ENCODE measurements at regions not wholly inside any gene's neighbourhood (a gene's known extent, or its start where the extent isn't known, plus 50 kb on each side); places are given as distances from the start of the nearest gene placed in this dataset.

DNA sequence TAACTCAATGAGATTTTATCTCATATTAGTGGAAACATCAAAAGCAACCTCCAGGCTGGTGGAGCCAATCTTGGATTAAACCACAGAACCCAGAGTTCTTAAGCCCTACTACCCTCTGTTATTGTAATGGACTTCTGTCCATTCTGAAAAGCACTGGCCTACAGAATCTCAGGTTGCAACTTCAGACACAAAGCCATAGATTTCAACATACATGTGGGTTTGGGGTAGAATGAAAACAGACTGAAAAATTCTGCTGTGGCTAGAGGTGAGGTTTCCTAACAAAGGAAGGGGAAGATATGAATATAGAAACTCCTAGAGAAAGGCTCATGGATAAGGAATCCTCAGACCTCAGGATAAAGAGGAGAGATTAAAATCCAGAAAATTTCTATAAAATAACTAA lies 569.8 kb upstream of the RIOK2 start:
- no peaks in the 10 kb centered on the region for H3K4me1 ChIP-seq (ENCODE audit: control insufficient read depth in 2 of 2, insufficient read depth in 2 of 2, low read length in 2 of 2)
- H3K4me3 ChIP-seq (ENCODE audit: low read length in 2 of 2): no peak overlapping the region
- no peaks in the 10 kb centered on the region for H3K27me3 ChIP-seq (ENCODE audit: control insufficient read depth in 2 of 2, insufficient read depth in 1 of 2, low read length in 1 of 2)
- no peak for DNase-seq (ENCODE audit: low read depth in 6 of 9, low spot score in 9 of 9)
- no peaks in the 10 kb centered on the region for H3K36me3 ChIP-seq (ENCODE audit: control insufficient read depth in 2 of 2, insufficient read depth in 2 of 2, low read length in 1 of 2)
- no peaks in the 10 kb centered on the region for H3K9me3 ChIP-seq (ENCODE audit: control insufficient read depth in 2 of 2, insufficient read depth in 1 of 2, low read length in 1 of 2)
- no peak overlapping the region for H3K27ac ChIP-seq (ENCODE audit: low read depth in 1 of 2, low read length in 1 of 2)

DNA sequence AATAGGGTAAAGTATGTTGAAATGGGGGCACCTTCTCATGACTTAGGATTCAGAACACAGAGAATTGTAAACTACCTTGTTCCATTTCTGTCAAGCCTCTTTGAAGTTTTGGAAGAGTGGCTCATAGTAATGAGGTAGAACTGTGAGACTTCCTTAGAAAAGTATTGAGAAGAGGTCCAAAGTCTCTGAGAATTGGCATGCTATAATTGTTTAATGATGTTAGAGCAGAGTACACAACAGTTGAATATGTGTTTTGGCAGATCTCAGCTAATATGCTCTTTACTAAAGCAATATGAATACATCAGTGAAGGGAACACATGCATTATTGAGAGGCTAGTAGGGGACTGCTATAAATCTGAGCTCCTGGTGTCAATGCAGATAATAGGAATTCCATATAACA lies 579.4 kb upstream of the RIOK2 start:
- no peaks in the 10 kb centered on the region for H3K9me3 ChIP-seq (ENCODE audit: control insufficient read depth in 2 of 2, insufficient read depth in 1 of 2, low read length in 1 of 2)
- no peak for DNase-seq (ENCODE audit: low read depth in 6 of 9, low spot score in 9 of 9)
- H3K4me3 ChIP-seq (ENCODE audit: low read length in 2 of 2): no peak overlapping the region
- H3K27ac ChIP-seq (ENCODE audit: low read depth in 1 of 2, low read length in 1 of 2): no peak overlapping the region
- H3K27me3 ChIP-seq (ENCODE audit: control insufficient read depth in 2 of 2, insufficient read depth in 1 of 2, low read length in 1 of 2): no peaks in the 10 kb centered on the region
- H3K36me3 ChIP-seq (ENCODE audit: control insufficient read depth in 2 of 2, insufficient read depth in 2 of 2, low read length in 1 of 2): no peaks in the 10 kb centered on the region
- H3K4me1 ChIP-seq (ENCODE audit: control insufficient read depth in 2 of 2, insufficient read depth in 2 of 2, low read length in 2 of 2): no peaks in the 10 kb centered on the region

DNA sequence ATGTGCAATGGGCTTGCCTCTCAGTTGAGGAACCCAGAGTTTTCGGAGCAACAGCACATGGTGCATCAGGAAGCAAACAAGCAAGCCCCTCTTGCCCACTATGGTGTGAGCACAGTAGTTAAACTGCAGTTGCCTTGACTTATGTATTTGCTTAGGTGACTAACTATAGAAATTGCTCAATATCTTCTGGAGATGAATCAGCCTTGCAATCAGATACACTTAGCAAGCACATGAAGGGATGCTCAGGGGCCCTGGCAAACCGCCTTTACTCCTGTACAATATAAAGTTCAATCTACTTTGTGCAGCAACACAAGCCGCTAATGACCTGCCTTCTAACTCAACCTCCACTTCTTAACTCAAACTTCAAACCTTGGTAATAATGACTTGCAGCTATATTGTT lies 581.7 kb upstream of the RIOK2 start:
- 94% methylated on average over 3 of the region's 3 CpGs for WGBS
- Histone ChIP-seq H3K9me3 (ENCODE audit: control insufficient read depth in 2 of 2, insufficient read depth in 1 of 2, low read length in 1 of 2) (no peaks in the 10 kb centered on the region), H3K4me3 (ENCODE audit: low read length in 2 of 2) (no peak overlapping the region), H3K27me3 (ENCODE audit: control insufficient read depth in 2 of 2, insufficient read depth in 1 of 2, low read length in 1 of 2) (no peaks in the 10 kb centered on the region), H3K4me1 (ENCODE audit: control insufficient read depth in 2 of 2, insufficient read depth in 2 of 2, low read length in 2 of 2) (no peaks in the 10 kb centered on the region), H3K27ac (ENCODE audit: low read depth in 1 of 2, low read length in 1 of 2) (no peak overlapping the region), H3K36me3 (ENCODE audit: control insufficient read depth in 2 of 2, insufficient read depth in 2 of 2, low read length in 1 of 2) (no peaks in the 10 kb centered on the region)
- DNase-seq (ENCODE audit: low read depth in 6 of 9, low spot score in 9 of 9): no peak

DNA sequence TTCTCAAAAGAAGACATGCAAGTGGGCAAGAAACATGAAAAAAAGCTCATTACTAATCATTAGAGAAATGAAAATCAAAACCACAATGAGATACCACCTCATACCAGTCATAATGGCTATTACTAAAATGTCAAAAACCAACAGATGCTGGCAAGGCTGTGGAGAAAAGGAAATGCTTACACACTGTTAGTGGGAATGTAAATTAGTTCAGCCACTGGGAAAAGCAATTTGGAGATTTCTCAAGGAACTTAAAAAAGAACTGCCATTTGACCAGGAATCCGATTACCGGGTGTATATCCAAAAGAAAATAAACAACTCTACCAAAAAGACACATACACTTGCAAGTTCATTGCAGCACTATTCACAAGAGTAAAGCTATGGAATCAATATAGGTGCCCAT lies 595.4 kb upstream of the RIOK2 start:
- Histone ChIP-seq H3K4me3 (ENCODE audit: low read length in 2 of 2) (no peak overlapping the region), H3K4me1 (ENCODE audit: control insufficient read depth in 2 of 2, insufficient read depth in 2 of 2, low read length in 2 of 2) (no peaks in the 10 kb centered on the region)

DNA sequence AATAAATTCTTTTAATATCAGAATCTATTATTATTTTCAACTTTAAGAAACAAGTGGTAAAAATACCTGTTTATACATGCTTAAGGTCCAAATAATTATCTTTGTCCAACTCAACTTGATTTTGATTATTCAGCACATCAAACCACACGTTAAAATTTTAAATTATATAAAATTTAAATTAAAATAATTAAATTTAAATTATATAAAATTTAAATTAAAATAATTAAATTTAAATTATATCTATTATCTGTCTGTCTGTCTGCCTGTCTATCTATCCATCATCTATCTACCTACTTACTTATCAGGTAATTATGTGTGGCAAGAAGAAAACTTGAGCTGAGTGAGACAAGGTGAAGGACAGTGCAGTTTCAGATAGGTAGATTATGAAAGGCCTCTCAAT lies 605.3 kb upstream of the RIOK2 start:
- no peaks in the 10 kb centered on the region for H3K36me3 ChIP-seq (ENCODE audit: control insufficient read depth in 2 of 2, insufficient read depth in 2 of 2, low read length in 1 of 2)
- no peak overlapping the region for H3K27ac ChIP-seq (ENCODE audit: low read depth in 1 of 2, low read length in 1 of 2)
- H3K4me3 ChIP-seq (ENCODE audit: low read length in 2 of 2): no peak overlapping the region
- no peaks in the 10 kb centered on the region for H3K4me1 ChIP-seq (ENCODE audit: control insufficient read depth in 2 of 2, insufficient read depth in 2 of 2, low read length in 2 of 2)
- no peak for DNase-seq (ENCODE audit: low read depth in 6 of 9, low spot score in 9 of 9)
- WGBS: 84% methylated on average over 1 of the region's 1 CpG
- H3K9me3 ChIP-seq (ENCODE audit: control insufficient read depth in 2 of 2, insufficient read depth in 1 of 2, low read length in 1 of 2): no peaks in the 10 kb centered on the region
- no peaks in the 10 kb centered on the region for H3K27me3 ChIP-seq (ENCODE audit: control insufficient read depth in 2 of 2, insufficient read depth in 1 of 2, low read length in 1 of 2)

More for the DNA sequence above, 595.4 kb upstream of the RIOK2 start:
- WGBS: 97% methylated on average over 2 of the region's 2 CpGs
- DNase-seq (ENCODE audit: low read depth in 6 of 9, low spot score in 9 of 9): no peak
- H3K27me3 ChIP-seq (ENCODE audit: control insufficient read depth in 2 of 2, insufficient read depth in 1 of 2, low read length in 1 of 2): no peaks in the 10 kb centered on the region
- no peaks in the 10 kb centered on the region for H3K9me3 ChIP-seq (ENCODE audit: control insufficient read depth in 2 of 2, insufficient read depth in 1 of 2, low read length in 1 of 2)
- no peaks in the 10 kb centered on the region for H3K36me3 ChIP-seq (ENCODE audit: control insufficient read depth in 2 of 2, insufficient read depth in 2 of 2, low read length in 1 of 2)
- no peak overlapping the region for H3K27ac ChIP-seq (ENCODE audit: low read depth in 1 of 2, low read length in 1 of 2)

GRCh38 chr5:97797994-97798451 lies 615.0 kb upstream of the RIOK2 start:
- Histone ChIP-seq H3K27ac (ENCODE audit: low read depth in 1 of 2, low read length in 1 of 2) (no peak overlapping the region), H3K27me3 (ENCODE audit: control insufficient read depth in 2 of 2, insufficient read depth in 1 of 2, low read length in 1 of 2) (no peaks in the 10 kb centered on the region), H3K36me3 (ENCODE audit: control insufficient read depth in 2 of 2, insufficient read depth in 2 of 2, low read length in 1 of 2) (no peaks in the 10 kb centered on the region), H3K4me1 (ENCODE audit: control insufficient read depth in 2 of 2, insufficient read depth in 2 of 2, low read length in 2 of 2) (no peaks in the 10 kb centered on the region), H3K4me3 (ENCODE audit: low read length in 2 of 2) (no peak overlapping the region), H3K9me3 (ENCODE audit: control insufficient read depth in 2 of 2, insufficient read depth in 1 of 2, low read length in 1 of 2) (peaks cover 0 to 9% of the 10 kb centered on the region in 2 donors)
- no peak for DNase-seq (ENCODE audit: low read depth in 6 of 9, low spot score in 9 of 9)
- WGBS: 68% methylated on average over 1 of the region's 1 CpG

- H3K9me3 ChIP-seq (ENCODE audit: control insufficient read depth in 2 of 2, insufficient read depth in 1 of 2, low read length in 1 of 2): peaks cover 0 to 9% of the 10 kb centered on the region in 2 donors
- DNase-seq (ENCODE audit: low read depth in 6 of 9, low spot score in 9 of 9): no peak
- no peaks in the 10 kb centered on the region for H3K27me3 ChIP-seq (ENCODE audit: control insufficient read depth in 2 of 2, insufficient read depth in 1 of 2, low read length in 1 of 2)
- no peak overlapping the region for H3K27ac ChIP-seq (ENCODE audit: low read depth in 1 of 2, low read length in 1 of 2)
- H3K4me1 ChIP-seq (ENCODE audit: control insufficient read depth in 2 of 2, insufficient read depth in 2 of 2, low read length in 2 of 2): no peaks in the 10 kb centered on the region
- no peaks in the 10 kb centered on the region for H3K36me3 ChIP-seq (ENCODE audit: control insufficient read depth in 2 of 2, insufficient read depth in 2 of 2, low read length in 1 of 2)
- H3K4me3 ChIP-seq (ENCODE audit: low read length in 2 of 2): no peak overlapping the region
Measured at GRCh38 chr5:97801461-97801860, 618.4 kb upstream of the RIOK2 start.

GRCh38 chr5:97820138-97820537 lies 637.1 kb upstream of the RIOK2 start:
- WGBS: 92% methylated on average over 2 of the region's 2 CpGs
- peaks cover 0 to 16% of the 10 kb centered on the region in 2 donors for H3K9me3 ChIP-seq (ENCODE audit: control insufficient read depth in 2 of 2, insufficient read depth in 1 of 2, low read length in 1 of 2)

GRCh38 chr5:97832645-97833296 lies 649.7 kb upstream of the RIOK2 start:
- Histone ChIP-seq H3K27me3 (ENCODE audit: control insufficient read depth in 2 of 2, insufficient read depth in 1 of 2, low read length in 1 of 2) (no peaks in the 10 kb centered on the region), H3K4me3 (ENCODE audit: low read length in 2 of 2) (no peak overlapping the region), H3K4me1 (ENCODE audit: control insufficient read depth in 2 of 2, insufficient read depth in 2 of 2, low read length in 2 of 2) (no peaks in the 10 kb centered on the region), H3K27ac (ENCODE audit: low read depth in 1 of 2, low read length in 1 of 2) (no peak overlapping the region), H3K36me3 (ENCODE audit: control insufficient read depth in 2 of 2, insufficient read depth in 2 of 2, low read length in 1 of 2) (no peaks in the 10 kb centered on the region), H3K9me3 (ENCODE audit: control insufficient read depth in 2 of 2, insufficient read depth in 1 of 2, low read length in 1 of 2) (no peaks in the 10 kb centered on the region)
- WGBS: 89% methylated on average over 2 of the region's 2 CpGs
- DNase-seq (ENCODE audit: low read depth in 6 of 9, low spot score in 9 of 9): no peak

More at GRCh38 chr5:97820138-97820537, 637.1 kb upstream of the RIOK2 start:
- H3K36me3 ChIP-seq (ENCODE audit: control insufficient read depth in 2 of 2, insufficient read depth in 2 of 2, low read length in 1 of 2): no peaks in the 10 kb centered on the region
- DNase-seq (ENCODE audit: low read depth in 6 of 9, low spot score in 9 of 9): no peak
- no peak overlapping the region for H3K4me3 ChIP-seq (ENCODE audit: low read length in 2 of 2)
- H3K27me3 ChIP-seq (ENCODE audit: control insufficient read depth in 2 of 2, insufficient read depth in 1 of 2, low read length in 1 of 2): no peaks in the 10 kb centered on the region
- H3K27ac ChIP-seq (ENCODE audit: low read depth in 1 of 2, low read length in 1 of 2): no peak overlapping the region
- H3K4me1 ChIP-seq (ENCODE audit: control insufficient read depth in 2 of 2, insufficient read depth in 2 of 2, low read length in 2 of 2): no peaks in the 10 kb centered on the region

GRCh38 chr5:97834561-97834960 lies 651.5 kb upstream of the RIOK2 start:
- 91% methylated on average over 1 of the region's 1 CpG for WGBS
- no peaks in the 10 kb centered on the region for H3K4me1 ChIP-seq (ENCODE audit: control insufficient read depth in 2 of 2, insufficient read depth in 2 of 2, low read length in 2 of 2)

More at GRCh38 chr5:97834561-97834960, 651.5 kb upstream of the RIOK2 start:
- DNase-seq (ENCODE audit: low read depth in 6 of 9, low spot score in 9 of 9): no peak
- Histone ChIP-seq H3K9me3 (ENCODE audit: control insufficient read depth in 2 of 2, insufficient read depth in 1 of 2, low read length in 1 of 2) (no peaks in the 10 kb centered on the region), H3K4me3 (ENCODE audit: low read length in 2 of 2) (no peak overlapping the region), H3K27me3 (ENCODE audit: control insufficient read depth in 2 of 2, insufficient read depth in 1 of 2, low read length in 1 of 2) (no peaks in the 10 kb centered on the region), H3K36me3 (ENCODE audit: control insufficient read depth in 2 of 2, insufficient read depth in 2 of 2, low read length in 1 of 2) (no peaks in the 10 kb centered on the region), H3K27ac (ENCODE audit: low read depth in 1 of 2, low read length in 1 of 2) (no peak overlapping the region)

All from thymus (tissue), 11 donors.